ENCODE measurements at regions not wholly inside any gene's neighbourhood (a gene's known extent, or its start where the extent isn't known, plus 50 kb on each side); places are given as distances from the start of the nearest gene placed in this dataset.

- H3K4me1 ChIP-seq (ENCODE audit: control insufficient read depth, insufficient read depth, low read length) = peaks cover 14% of the 10 kb centered on the region
- H3K9ac ChIP-seq (ENCODE audit: low read depth, low read length) = no peak overlapping the region
- no peaks in the 10 kb centered on the region for H3K36me3 ChIP-seq (ENCODE audit: insufficient read depth, low read length)
- no peak overlapping the region for H3K4me2 ChIP-seq (ENCODE audit: low read length)
- H3K27me3 ChIP-seq (ENCODE audit: control insufficient read depth, insufficient read depth, low read length) = no peaks in the 10 kb centered on the region
- no peaks in the 10 kb centered on the region for H3K9me3 ChIP-seq (replicated peaks; ENCODE audit: low read length)
- no peak overlapping the region for H3K4me3 ChIP-seq (ENCODE audit: low read length)
Observed at GRCh38 chr6:9507136-9507895, 907.6 kb downstream of the TFAP2A start.

- Histone ChIP-seq H3K9me3 (replicated peaks; ENCODE audit: low read length) (no peaks in the 10 kb centered on the region), H3K27me3 (ENCODE audit: control insufficient read depth, insufficient read depth, low read length) (no peaks in the 10 kb centered on the region), H3K36me3 (ENCODE audit: insufficient read depth, low read length) (no peaks in the 10 kb centered on the region), H3K4me3 (ENCODE audit: low read length) (no peak overlapping the region), H3K9ac (ENCODE audit: low read depth, low read length) (peak overlapping the region; percentile 41), H3K4me2 (ENCODE audit: low read length) (no peak overlapping the region), H3K4me1 (ENCODE audit: control insufficient read depth, insufficient read depth, low read length) (peaks cover 22% of the 10 kb centered on the region)
Observed at GRCh38 chr6:9504191-9504590, 910.7 kb downstream of the TFAP2A start.

DNA sequence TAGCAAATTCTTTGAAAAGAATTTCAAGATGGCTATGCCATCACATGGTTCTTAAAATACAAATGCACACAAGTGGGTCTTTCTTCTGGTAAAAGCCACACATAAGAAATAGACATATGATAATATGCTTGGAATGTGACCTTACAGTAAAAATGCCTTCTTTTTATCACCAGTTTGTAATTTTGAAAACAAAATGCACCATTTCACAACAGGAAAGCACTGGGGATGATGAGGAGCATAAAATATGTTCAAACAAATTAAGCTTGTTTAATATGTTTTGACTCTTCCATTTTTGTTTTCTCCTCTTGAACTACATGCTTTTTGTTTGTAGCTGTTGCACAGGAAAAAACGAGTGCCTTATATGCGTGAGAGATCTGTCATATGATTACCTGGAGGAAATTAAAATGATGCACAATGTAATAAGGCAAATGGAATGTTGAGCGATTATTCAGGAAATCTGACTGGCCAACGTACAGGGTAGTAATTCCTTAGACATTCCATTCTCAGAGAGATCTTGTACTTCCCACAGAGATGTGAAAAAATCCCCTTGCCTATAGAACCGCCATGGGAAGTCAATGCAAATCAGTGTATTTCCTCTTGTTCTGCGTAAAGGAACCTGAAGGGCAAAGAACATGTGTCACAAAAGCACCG, 911.6 kb downstream of the TFAP2A start:
- no peaks in the 10 kb centered on the region for H3K36me3 ChIP-seq (ENCODE audit: insufficient read depth, low read length)
- H3K4me3 ChIP-seq (ENCODE audit: low read length) = peak overlapping the region; percentile 15
- H3K9me3 ChIP-seq (replicated peaks; ENCODE audit: low read length) = no peaks in the 10 kb centered on the region
- H3K4me2 ChIP-seq (ENCODE audit: low read length) = peak overlapping the region; percentile 54
- peaks cover 22% of the 10 kb centered on the region for H3K4me1 ChIP-seq (ENCODE audit: control insufficient read depth, insufficient read depth, low read length)
- H3K9ac ChIP-seq (ENCODE audit: low read depth, low read length) = peak overlapping the region; percentile 41
- H3K27me3 ChIP-seq (ENCODE audit: control insufficient read depth, insufficient read depth, low read length) = no peaks in the 10 kb centered on the region

DNA sequence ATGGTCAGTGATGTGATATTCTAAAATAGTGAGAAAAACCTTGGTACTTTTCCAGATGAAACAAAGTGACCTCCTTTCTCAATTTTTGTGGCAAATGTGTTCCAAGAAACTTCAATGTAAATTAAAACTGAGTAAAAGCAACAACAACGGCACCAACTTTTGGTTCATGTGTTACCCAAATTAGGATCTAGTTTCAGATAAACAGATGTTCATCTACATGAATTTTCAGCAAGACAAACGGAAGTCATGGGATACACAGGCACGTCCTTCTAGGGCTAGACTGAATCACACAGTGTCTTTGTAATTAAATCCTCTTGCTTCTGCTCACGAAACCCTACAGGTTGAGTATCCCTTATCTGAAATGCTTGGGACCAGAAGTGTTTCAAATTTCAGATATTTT, 915.2 kb downstream of the TFAP2A start:
- H3K4me3 ChIP-seq (ENCODE audit: low read length) = no peak overlapping the region
- H3K27me3 ChIP-seq (ENCODE audit: control insufficient read depth, insufficient read depth, low read length) = no peaks in the 10 kb centered on the region
- H3K9ac ChIP-seq (ENCODE audit: low read depth, low read length) = no peak overlapping the region
- H3K9me3 ChIP-seq (replicated peaks; ENCODE audit: low read length) = no peaks in the 10 kb centered on the region
- peaks cover 22% of the 10 kb centered on the region for H3K4me1 ChIP-seq (ENCODE audit: control insufficient read depth, insufficient read depth, low read length)
- peak overlapping the region; percentile 4 for H3K4me2 ChIP-seq (ENCODE audit: low read length)
- no peaks in the 10 kb centered on the region for H3K36me3 ChIP-seq (ENCODE audit: insufficient read depth, low read length)

DNA sequence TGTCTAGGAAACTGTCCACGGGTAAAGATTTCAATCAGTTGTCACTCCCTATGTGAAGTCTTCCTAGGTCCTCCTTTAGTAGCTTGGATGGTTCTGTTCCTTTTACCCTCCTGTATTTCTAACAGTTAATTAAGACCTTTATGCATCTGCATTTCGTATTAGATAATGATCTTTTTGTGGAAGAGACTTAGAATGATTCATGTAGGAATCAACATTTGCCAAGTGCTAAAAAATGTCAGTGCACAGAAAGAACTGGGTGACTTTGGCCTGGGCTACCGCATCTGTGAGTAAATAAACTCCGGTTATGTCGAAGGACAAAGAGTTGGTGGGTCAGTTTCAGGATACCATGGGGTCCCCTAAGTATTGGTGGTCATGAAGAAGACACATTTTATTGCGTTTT, 918.0 kb downstream of the TFAP2A start:
- Histone ChIP-seq H3K36me3 (ENCODE audit: insufficient read depth, low read length) (no peaks in the 10 kb centered on the region), H3K4me1 (ENCODE audit: control insufficient read depth, insufficient read depth, low read length) (peaks cover 8% of the 10 kb centered on the region), H3K9ac (ENCODE audit: low read depth, low read length) (no peak overlapping the region), H3K4me2 (ENCODE audit: low read length) (no peak overlapping the region), H3K27me3 (ENCODE audit: control insufficient read depth, insufficient read depth, low read length) (no peaks in the 10 kb centered on the region), H3K9me3 (replicated peaks; ENCODE audit: low read length) (no peaks in the 10 kb centered on the region), H3K4me3 (ENCODE audit: low read length) (no peak overlapping the region)

DNA sequence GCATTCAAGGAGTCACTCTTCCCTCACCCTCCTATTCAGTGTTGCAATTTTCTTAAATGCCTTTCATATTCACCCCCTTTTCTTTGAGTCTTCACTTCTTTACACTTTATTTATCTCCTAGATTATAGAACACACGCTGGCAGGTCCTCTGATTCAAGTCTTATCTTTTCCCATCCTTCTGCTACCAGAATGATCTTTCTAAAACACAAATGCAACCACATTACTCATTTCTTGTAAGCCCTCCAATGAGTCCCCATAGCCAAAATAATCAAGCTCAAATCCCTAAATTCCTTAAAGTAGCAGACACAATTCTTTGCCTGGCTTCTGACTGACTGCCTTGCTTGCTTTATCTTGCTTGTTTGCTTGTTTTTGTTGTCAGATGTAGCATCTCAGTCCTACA, 920.0 kb downstream of the TFAP2A start:
- H3K9me3 ChIP-seq (replicated peaks; ENCODE audit: low read length) = no peaks in the 10 kb centered on the region
- H3K4me1 ChIP-seq (ENCODE audit: control insufficient read depth, insufficient read depth, low read length) = peaks cover 6% of the 10 kb centered on the region

DNA sequence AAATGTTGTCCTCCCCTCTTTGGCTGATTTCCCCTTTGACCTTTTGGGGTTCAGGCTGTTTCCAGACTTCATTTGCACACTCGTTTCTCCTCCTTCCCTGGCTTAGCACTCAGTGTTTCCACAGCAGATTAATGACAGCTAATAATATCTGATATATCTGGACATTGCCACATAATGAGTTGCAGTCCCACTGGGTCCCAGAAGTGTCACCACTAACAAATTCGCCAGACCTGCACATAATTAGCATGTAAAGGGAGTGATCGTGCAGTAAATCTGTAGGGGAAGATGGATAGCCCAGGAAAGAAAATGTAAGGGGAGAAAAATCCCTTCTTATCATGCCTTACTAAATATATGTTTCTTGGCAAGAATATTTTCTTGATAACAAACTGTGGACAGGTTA, 922.1 kb downstream of the TFAP2A start:
- Histone ChIP-seq H3K4me1 (ENCODE audit: control insufficient read depth, insufficient read depth, low read length) (no peaks in the 10 kb centered on the region), H3K9me3 (replicated peaks; ENCODE audit: low read length) (no peaks in the 10 kb centered on the region), H3K27me3 (ENCODE audit: control insufficient read depth, insufficient read depth, low read length) (no peaks in the 10 kb centered on the region), H3K9ac (ENCODE audit: low read depth, low read length) (no peak overlapping the region), H3K4me3 (ENCODE audit: low read length) (no peak overlapping the region), H3K36me3 (ENCODE audit: insufficient read depth, low read length) (no peaks in the 10 kb centered on the region), H3K4me2 (ENCODE audit: low read length) (no peak overlapping the region)

More for the DNA sequence above, 920.0 kb downstream of the TFAP2A start:
- H3K4me2 ChIP-seq (ENCODE audit: low read length) = no peak overlapping the region
- H3K4me3 ChIP-seq (ENCODE audit: low read length) = no peak overlapping the region
- H3K27me3 ChIP-seq (ENCODE audit: control insufficient read depth, insufficient read depth, low read length) = no peaks in the 10 kb centered on the region
- H3K36me3 ChIP-seq (ENCODE audit: insufficient read depth, low read length) = no peaks in the 10 kb centered on the region
- no peak overlapping the region for H3K9ac ChIP-seq (ENCODE audit: low read depth, low read length)

- H3K9ac ChIP-seq (ENCODE audit: low read depth, low read length) = no peak overlapping the region
- H3K4me1 ChIP-seq (ENCODE audit: control insufficient read depth, insufficient read depth, low read length) = peaks cover 17% of the 10 kb centered on the region
- H3K27me3 ChIP-seq (ENCODE audit: control insufficient read depth, insufficient read depth, low read length) = no peaks in the 10 kb centered on the region
- no peaks in the 10 kb centered on the region for H3K36me3 ChIP-seq (ENCODE audit: insufficient read depth, low read length)
- H3K4me3 ChIP-seq (ENCODE audit: low read length) = no peak overlapping the region
- H3K9me3 ChIP-seq (replicated peaks; ENCODE audit: low read length) = no peaks in the 10 kb centered on the region
- H3K4me2 ChIP-seq (ENCODE audit: low read length) = no peak overlapping the region
Observed at GRCh38 chr6:9487128-9487527, 927.7 kb downstream of the TFAP2A start.

DNA sequence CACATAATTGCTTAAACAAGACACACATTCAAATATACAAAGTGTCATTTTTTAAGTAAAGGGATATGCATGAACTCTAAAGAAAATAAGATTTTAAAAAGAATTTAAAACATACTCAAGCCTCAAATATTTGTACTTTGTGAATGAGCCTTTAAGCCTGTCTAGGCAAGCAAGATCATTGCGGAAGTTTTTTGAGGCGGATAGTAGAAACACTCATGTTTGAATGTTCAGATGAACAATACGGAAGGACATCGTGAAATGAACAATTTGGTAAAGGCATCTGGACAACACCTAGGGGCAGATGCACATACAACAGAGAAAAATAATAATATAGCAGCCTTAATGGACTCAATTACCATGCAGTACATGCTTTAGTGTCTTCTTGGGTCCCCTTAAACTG, 928.9 kb downstream of the TFAP2A start:
- H3K4me2 ChIP-seq (ENCODE audit: low read length) = no peak overlapping the region
- H3K27me3 ChIP-seq (ENCODE audit: control insufficient read depth, insufficient read depth, low read length) = no peaks in the 10 kb centered on the region
- no peak overlapping the region for H3K4me3 ChIP-seq (ENCODE audit: low read length)
- H3K4me1 ChIP-seq (ENCODE audit: control insufficient read depth, insufficient read depth, low read length) = peaks cover 26% of the 10 kb centered on the region
- H3K9ac ChIP-seq (ENCODE audit: low read depth, low read length) = no peak overlapping the region
- no peaks in the 10 kb centered on the region for H3K9me3 ChIP-seq (replicated peaks; ENCODE audit: low read length)
- H3K36me3 ChIP-seq (ENCODE audit: insufficient read depth, low read length) = no peaks in the 10 kb centered on the region

GRCh38 chr6:9484686-9485085, 930.2 kb downstream of the TFAP2A start:
- Histone ChIP-seq H3K4me1 (ENCODE audit: control insufficient read depth, insufficient read depth, low read length) (peaks cover 28% of the 10 kb centered on the region), H3K9me3 (replicated peaks; ENCODE audit: low read length) (no peaks in the 10 kb centered on the region), H3K4me2 (ENCODE audit: low read length) (no peak overlapping the region), H3K9ac (ENCODE audit: low read depth, low read length) (no peak overlapping the region), H3K36me3 (ENCODE audit: insufficient read depth, low read length) (no peaks in the 10 kb centered on the region), H3K27me3 (ENCODE audit: control insufficient read depth, insufficient read depth, low read length) (no peaks in the 10 kb centered on the region), H3K4me3 (ENCODE audit: low read length) (no peak overlapping the region)

DNA sequence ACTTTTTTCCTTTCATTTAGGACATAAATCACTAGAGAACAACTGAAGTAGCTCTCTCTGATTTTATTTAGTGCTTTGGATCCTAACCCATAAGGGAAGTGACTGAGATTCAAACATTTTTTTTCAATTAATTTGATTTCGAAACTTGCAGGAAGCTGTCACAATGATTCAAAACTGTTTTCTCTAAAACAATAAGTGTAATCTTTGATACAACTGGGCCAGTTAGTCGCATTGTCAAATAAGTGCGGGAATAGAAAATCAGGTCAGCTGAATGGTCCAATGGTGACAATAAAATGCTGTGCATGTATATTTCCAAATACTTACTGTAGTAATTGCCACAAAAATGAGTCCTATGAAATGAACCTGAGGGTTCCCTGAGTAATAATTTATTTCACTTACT, 930.8 kb downstream of the TFAP2A start:
- H3K4me2 ChIP-seq (ENCODE audit: low read length) = no peak overlapping the region
- H3K9ac ChIP-seq (ENCODE audit: low read depth, low read length) = no peak overlapping the region
- peaks cover 28% of the 10 kb centered on the region for H3K4me1 ChIP-seq (ENCODE audit: control insufficient read depth, insufficient read depth, low read length)
- H3K36me3 ChIP-seq (ENCODE audit: insufficient read depth, low read length) = no peaks in the 10 kb centered on the region
- H3K9me3 ChIP-seq (replicated peaks; ENCODE audit: low read length) = no peaks in the 10 kb centered on the region
- H3K4me3 ChIP-seq (ENCODE audit: low read length) = no peak overlapping the region
- no peaks in the 10 kb centered on the region for H3K27me3 ChIP-seq (ENCODE audit: control insufficient read depth, insufficient read depth, low read length)

Data from skeletal muscle satellite cell (primary cell).